Left hindlimb (tissue), 1 donor: ENCODE measurements at regions not wholly inside any gene's neighbourhood (a gene's known extent, or its start where the extent isn't known, plus 50 kb on each side); places are given as distances from the start of the nearest gene placed in this dataset.

Experiments
- DNase-seq: peaks from one replicate; pipeline ENCODE4 v3.0.0-alpha.2; 2018

DNA sequence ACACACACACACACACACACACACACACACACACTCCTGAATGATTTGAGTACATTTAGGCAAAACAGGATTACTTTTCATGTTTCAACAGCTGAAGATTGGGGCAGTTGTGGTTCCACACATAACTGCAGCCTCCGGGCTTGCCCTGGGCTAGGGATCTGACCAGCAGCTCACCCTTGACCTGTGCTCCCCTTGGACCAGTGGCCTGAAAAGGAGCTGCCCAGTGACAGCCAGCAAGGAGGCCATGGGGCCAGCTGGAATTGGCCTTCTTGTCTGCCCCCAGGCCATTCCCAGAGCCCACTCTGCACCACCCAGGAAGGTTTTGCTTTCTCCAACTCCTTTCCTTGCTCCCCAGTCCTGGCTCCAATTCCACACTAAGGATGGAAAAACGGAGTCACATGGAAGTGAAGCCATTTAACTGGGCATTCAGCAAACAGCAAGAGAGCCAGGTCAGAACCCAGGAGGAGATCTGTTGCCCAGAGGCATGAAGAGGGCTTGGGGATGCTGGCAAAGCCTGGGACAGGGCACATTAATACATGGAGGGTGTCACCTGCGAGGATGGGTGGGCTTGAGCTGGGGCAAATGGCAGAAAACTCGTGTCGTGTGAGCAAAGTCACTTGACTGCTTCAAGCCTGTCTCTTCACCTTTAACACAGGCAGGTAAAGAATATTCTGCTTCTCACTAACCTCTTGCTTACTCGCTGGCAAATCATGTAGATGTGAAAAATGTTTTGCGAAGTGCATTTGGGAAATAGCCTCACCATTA, 61.5 kb upstream of the GDF10 start:
- DNase-seq = no peak

DNA sequence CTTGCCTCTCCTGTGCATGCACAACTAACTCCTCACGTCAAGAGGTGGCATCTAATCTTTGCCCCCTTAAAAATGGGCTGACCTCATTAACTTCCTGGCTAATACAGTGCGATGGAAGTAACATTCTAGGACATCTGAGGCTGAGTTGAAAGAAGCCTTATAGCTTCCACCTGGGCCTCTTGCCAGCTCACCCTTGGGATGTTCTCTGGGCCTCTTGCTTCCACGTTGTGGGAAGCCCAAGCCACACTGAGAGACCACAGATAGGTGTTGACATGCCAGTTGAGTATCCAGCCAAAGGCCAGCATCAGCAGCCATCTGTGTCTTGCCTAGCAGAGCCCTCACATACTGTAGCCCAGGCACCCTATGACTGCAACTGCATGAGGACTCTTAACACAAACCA, 60.8 kb upstream of the GDF10 start:
- no peak for DNase-seq

DNA sequence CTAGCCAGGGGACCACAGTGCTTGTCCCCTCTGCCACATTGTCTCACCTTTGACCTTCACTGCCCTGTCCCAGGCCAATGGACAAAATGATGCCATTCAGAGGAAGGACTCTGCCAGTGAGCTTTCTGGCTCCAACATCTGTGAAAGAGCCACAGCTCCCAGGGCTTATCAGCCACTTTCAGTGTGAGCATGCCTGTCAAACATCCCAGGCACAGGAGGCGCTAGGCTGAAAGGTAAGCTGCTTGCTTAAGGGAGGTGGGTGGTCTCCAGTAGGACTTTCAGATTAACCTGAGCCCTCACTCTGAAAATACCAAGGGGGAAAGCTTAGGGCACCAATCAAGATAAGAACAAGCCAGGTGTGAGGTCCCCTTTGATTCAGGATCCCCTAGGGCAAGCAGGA, 59.8 kb upstream of the GDF10 start:
- no peak for DNase-seq

DNA sequence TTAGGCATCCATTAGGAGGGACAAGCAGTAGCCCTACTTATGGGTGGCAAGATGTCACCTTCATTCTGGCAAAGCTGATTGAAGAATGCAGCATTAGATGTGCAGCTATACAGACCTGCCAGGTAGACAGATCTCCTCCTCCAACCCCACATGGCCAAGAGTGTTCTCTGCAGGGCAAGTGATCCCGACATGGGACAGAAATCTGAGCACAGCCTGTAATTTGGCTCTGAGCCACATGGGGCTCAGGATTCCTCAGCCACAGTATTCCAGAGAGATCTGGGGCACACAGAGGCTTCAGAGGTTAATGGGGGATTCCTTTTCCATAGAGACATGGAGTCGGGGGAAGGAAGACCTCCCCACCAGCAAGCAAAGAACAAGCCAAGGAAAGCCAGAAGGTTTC, 58.7 kb upstream of the GDF10 start:
- no peak for DNase-seq

DNA sequence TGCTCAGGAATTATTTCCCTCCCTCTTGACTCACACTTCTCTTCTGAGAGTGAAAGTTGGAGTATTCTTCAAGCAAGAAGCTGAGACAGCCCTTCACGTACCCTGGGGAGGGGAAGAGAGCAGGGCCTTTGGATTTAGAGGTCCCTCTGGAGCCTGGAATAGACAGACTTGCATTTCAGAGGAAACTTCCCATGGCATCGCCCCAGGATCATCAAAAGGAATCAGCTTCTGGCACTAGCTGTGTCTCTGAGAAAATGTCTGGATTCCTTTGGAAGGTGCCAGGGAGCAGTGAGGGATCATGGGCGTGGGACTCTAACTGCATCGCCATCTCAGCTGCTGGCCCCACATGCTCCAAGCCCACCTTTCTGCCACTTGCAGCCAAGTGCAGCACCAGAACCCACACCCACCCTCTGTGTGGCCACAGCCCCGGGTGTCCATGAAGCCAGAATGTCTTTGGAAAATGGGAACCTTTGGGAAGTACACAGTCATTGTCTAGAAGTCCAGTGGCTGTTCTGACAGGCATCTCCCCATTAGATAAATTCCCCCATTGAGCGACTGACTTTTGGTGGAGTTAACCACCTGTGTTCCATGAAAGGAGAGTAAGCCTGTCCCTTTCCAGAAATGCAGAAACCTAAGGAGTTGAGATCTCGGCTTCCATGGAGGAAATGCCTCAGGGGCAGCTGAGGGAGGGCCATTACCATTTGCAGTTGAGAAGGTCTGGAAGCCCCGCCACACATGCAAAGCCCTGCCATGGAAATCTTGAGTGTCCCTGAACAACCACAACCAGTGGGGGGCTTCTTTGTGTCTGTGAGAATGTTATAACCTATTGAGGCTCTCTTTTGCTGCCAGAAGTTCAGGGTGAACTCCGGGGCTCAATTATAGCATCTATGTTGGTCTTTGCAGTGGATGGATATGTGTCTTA, 57.8 kb upstream of the GDF10 start:
- DNase-seq = no peak

DNA sequence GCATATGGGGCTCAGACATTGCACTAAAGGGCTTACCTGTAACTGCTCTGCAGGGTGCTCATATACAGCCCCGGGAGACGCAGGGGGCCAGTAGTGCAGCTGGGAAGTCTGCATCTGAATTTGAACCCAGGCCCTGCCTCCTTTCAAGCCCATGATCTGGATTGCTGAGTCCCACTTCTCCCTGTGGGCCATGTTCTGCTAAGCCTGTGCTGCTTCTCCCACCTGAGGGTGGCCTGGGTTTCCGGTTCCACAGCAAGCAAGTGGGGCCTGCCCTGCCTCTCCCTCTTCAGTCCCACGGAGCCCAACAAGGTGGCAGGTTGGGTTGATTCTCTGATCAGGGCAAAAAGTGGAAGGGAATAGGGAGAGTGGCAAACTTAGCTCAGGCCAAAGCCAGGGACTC, 56.6 kb upstream of the GDF10 start:
- DNase-seq = no peak

DNA sequence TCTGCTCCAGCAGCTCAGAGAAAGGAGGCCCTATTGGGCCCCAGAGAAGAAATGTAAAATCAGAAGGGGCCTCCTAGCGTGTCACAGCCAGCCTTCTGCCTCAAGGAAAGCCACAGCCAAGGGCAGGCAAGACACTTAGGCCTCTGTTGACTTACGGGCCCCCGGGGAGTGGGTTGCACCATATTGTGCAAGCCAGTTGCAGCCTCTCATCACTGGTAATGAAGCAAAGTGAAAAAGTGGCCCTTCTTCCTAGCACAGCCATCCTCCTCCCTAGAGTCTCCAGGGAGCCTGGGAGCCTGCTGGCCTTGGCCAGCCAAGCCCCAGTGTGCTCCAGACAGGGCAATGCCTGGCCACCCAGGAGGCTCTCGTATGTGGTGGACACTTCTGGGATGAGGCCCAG, 56.2 kb upstream of the GDF10 start:
- peak; percentile 51 for DNase-seq

DNA sequence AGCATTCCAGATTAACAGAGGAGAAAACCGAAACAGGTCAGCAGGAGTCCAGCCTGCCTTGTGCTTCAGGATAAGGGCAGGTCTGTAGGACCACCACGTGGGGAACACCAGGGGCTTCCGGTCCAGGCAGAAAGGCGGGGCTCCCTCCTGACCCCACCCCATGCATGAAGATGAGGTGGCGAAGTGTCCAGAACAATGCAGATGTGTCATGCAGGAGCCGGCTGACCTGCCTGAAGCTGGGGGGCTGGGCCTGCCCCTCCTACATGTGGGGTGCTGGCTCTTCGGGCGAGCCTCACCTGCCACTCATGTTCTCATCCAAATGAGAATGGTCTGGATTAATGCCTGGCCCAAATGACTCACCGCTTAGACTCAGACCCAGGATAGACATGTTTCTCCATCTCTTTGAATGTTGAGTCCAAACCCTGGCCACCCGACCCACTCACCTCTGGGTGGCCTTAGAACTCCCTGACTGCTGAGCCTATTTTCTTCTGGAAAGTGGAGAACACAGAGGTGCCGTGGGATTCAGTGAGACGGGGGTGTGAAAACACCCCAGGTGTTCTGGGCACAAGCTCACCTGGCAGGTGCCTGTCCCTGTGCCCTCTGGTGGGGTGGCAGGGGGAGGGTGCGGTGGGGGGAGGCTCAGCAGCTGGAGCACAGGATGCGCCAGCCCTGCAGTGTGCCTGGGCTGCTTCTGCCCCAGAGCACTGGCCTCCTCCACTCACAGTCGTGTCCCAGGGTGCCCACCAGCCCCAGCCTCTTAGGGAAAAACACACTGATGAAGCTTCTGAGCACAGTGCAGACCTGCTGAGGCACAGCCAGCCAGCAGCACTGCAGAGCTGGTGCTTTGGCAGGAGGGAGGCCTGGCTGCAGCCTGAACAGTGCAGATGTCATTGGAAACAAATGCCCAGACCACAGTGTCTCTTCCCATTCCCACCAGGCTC, 55.2 kb upstream of the GDF10 start:
- peak; percentile 6 for DNase-seq

DNA sequence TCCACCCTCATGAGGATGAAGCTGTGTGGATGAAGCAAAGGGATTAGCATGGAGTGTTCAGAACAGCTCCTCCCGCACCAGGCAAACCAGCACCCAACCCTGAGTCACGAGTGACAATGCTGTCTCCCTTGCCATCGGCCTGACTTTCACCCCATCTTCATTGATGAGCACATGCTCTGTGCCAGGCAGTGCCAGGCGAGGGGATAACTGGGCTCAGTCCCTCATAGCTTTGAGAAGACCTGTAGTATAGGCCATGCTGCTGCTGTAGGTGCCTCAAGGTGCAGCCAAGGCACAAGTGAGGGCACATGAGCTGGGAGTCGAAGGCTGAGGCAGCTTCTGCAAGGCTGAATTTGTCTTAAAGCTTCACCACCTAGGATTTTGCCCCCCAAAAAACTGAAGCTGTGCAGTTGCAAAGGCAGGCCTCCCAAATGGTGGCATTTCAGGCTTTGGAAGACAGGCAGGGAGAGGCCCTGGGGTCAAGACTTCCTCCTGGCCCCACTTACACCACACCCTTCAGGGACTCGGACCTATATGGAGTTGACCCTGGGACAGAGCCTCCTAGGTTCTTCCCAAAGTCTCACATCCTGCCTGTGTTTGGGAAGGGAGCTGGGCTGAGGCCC, 54.2 kb upstream of the GDF10 start:
- peak; percentile 20 for DNase-seq

DNA sequence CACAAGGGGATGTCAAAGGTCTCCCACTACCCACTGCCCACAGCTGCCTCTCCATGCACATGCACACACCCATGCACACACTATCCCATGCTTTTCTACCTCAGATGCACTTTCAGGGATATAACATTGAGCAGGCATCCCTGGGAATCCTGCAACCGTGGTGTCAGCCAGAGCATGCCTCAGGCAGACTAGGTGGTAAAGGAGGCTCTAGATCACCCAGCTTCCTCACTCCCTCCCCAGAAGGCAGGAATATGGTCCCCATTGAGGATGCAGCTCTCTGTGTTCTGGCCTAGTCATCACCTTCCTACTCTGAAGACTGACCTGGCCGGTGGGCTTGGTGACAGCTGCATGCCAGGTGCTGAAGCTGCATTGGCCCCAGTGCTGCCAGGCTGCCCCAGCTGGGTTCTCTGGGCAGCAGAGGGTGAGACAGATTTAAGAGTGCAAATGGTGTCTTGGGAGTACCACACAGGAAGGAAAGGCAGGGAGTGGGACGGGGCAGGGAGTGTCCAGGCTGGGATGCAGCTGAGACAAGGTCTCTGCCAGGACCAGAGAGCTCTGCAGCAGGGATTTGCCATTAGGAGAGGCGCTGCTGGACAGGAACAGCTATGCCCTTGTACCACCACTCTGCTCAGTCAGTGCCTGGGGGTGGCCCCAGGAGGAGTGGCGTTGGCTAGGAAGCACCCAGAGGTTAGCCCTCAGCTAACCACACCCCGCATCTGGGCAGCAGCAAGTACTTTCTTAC, 53.4 kb upstream of the GDF10 start:
- no peak for DNase-seq

DNA sequence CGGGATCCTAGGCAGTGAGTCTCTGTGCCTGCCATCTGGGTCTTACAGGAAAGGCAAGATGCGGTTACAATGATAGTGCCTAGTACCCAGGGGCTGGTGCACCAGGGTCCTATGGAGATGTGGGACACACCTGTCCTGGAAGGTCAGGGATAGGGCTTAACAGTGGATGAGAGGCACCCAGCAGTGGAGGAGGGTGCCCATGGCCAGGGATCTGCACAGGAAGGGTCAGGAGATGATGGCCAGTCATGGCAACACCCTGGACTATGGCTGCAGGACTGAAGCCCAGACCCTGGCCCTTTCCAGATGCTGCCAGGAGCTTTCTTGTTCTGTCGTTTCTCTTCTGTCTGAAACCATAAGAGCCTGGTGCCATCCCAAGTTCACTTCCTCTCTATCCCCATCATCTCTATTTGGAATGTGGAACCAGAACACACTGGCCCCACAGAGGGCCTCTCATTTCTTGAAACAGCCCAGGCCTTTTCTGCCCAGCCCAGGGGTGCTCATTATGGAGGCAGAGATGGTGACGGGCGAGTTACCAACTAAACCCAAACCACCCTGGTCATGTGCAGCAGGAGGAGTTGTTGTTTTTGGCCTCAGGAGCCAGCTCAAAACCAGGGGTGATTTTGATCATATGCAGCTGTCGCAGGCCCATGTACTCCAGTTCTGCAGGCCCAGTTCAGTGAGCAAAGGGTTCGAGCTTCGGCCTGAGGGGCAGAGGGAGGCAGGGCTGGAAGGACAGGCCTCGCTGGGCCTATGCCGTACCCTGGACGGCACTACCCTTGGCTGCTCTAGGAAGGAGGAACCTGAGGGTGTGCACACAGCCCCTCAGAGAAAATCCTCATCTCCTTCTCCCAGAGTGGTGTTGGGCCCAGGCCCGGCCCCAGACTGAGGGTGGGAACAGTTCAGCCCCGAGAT, 52.6 kb upstream of the GDF10 start:
- peak; percentile 55 for DNase-seq

DNA sequence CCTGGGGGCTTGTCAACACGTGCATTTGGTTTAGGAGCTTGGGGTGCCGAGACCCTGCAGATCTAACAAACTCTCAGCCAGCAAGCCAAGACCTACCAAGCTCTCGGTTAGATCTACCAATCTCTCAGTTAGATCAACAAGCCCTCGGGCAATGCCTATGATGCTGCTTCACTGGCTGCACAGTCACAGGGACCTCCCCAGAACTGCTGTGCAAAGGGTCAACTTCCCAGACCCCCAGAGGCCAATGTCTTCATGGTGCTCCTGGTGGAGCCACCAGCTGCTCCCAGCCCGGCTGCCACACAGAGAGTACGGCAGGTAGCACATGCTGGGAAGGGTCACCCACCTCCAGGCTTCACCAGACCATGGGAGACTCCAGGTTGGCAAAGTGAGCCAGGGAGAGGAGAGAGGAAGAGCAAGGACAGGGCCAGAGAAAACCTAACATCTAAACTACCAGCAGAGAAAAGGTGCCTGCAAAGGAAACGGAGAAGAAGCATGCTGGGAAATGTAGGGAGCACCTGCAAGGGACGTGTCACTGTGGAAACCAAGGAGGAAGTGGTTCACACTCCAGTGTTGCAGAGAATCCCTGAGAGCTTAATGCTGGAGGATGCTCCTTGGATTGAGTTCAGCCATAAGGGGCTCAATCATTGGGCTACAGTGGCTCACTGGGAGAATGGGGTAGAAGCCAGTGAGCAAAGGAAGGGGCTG, 51.5 kb upstream of the GDF10 start:
- no peak for DNase-seq

DNA sequence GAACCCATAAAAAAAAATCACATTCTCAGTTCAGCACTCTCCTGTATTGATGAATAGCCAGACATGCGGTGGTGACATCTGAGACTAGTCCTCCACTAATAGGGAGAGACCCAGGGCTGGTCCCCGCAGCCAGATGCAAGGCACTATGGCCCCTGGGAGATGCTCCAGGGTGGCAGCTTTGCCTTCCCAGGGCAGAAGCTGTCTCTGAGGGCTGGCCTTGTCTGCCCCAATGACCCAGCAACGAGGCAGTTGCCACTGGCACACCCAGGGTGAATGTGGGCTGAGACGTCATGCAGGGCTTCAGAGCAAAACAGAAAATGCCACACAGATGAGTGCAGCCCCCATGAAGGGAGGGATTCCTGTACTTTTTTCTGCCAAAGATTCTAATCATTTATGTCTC, 50.1 kb upstream of the GDF10 start:
- DNase-seq = no peak
